ENCODE measurements at regions not wholly inside any gene's neighbourhood (a gene's known extent, or its start where the extent isn't known, plus 50 kb on each side); places are given as distances from the start of the nearest gene placed in this dataset.
"Not testable (repeated sequence)": the region's sequence is repeated elsewhere in the genome, so short reads cannot be mapped to it uniquely, and the experiment has no call there.

DNA sequence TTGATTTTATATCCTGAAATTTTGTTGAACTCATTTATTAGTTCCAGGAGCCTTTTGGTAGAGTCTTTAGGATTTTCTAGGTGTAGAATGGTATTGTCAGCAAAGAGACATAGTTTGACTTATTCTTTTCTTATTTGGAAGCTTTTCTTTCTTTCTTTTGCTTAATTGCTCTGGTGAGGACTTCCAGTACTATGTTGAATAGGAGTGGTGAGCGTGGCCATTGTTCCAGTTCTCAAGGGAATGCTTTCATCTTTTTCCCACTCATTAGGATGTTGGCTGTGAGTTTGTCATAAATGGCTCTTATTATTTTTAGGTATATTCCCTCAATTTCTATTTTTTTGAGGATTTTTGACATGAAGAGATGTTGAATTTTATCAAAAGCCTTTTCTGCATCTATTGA, 182.2 kb upstream of the SPRY2 start:
- H4K20me1 ChIP-seq (ENCODE audit: insufficient read depth, low read length): no peaks in the 10 kb centered on the region
- H3K9me3 ChIP-seq (ENCODE audit: low read length): no peaks in the 10 kb centered on the region
- ChIA-PET POLR2A (no interaction called here), CTCF (ENCODE audit: unreplicated experiment) (no interaction called here)
- H3K4me1 ChIP-seq (ENCODE audit: insufficient read depth, low read length, poor library complexity, severe bottlenecking): no peaks in the 10 kb centered on the region
- H3K9me2 ChIP-seq (ENCODE audit: insufficient read depth, low read length): no peaks in the 10 kb centered on the region
- no peak overlapping the region for H2AFZ ChIP-seq (ENCODE audit: low read length)
- no TSS peak for BruUV-seq (replicated peaks)
- DNase-seq (ENCODE audit: low spot score): no peak
- TF ChIP-seq, protein P1, sequence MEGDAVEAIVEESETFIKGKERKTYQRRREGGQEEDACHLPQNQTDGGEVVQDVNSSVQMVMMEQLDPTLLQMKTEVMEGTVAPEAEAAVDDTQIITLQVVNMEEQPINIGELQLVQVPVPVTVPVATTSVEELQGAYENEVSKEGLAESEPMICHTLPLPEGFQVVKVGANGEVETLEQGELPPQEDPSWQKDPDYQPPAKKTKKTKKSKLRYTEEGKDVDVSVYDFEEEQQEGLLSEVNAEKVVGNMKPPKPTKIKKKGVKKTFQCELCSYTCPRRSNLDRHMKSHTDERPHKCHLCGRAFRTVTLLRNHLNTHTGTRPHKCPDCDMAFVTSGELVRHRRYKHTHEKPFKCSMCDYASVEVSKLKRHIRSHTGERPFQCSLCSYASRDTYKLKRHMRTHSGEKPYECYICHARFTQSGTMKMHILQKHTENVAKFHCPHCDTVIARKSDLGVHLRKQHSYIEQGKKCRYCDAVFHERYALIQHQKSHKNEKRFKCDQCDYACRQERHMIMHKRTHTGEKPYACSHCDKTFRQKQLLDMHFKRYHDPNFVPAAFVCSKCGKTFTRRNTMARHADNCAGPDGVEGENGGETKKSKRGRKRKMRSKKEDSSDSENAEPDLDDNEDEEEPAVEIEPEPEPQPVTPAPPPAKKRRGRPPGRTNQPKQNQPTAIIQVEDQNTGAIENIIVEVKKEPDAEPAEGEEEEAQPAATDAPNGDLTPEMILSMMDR (conservative IDR thresholded peaks at IDR 0.05; ENCODE audit: low read length): no peak
- no peak for TF ChIP-seq EZH2phosphoT487 (IDR thresholded peaks at IDR 0.05; ENCODE audit: borderline replicate concordance, low read depth, low read length)
- no peak overlapping the region for H3K4me3 ChIP-seq (ENCODE audit: low read depth, low read length, poor library complexity, severe bottlenecking)
- H3K36me3 ChIP-seq (ENCODE audit: insufficient read depth, low read length): no peaks in the 10 kb centered on the region
- intact Hi-C loops (cut with micrococcal nuclease; ENCODE audit: unreplicated experiment): no loop called here
- H3K79me2 ChIP-seq (ENCODE audit: insufficient read depth, low read depth, low read length): no peaks in the 10 kb centered on the region
- H3K4me2 ChIP-seq (ENCODE audit: low read length): no peak overlapping the region
- no peak overlapping the region for H3K27ac ChIP-seq (ENCODE audit: low read depth, low read length, poor library complexity, severe bottlenecking)

DNA sequence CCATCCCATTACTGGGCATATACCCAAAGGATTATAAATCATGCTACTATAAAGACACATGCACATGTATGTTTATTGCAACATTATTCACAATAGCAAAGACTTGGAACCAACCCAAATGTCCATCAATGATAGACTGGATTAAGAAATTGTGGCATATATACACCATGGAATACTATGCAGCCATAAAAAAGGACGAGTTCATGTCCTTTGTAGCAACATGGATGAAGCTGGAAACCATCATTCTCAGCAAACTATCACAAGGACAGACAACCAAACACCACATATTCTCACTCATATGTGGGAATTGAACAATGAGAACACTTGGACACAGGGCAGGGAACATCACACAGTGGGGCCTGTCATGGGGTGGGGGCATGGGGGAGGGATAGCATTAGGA, 181.5 kb upstream of the SPRY2 start:
- BruUV-seq (replicated peaks); POLR2A ChIA-PET; CTCF ChIA-PET (ENCODE audit: unreplicated experiment): not testable (repeated sequence)

DNA sequence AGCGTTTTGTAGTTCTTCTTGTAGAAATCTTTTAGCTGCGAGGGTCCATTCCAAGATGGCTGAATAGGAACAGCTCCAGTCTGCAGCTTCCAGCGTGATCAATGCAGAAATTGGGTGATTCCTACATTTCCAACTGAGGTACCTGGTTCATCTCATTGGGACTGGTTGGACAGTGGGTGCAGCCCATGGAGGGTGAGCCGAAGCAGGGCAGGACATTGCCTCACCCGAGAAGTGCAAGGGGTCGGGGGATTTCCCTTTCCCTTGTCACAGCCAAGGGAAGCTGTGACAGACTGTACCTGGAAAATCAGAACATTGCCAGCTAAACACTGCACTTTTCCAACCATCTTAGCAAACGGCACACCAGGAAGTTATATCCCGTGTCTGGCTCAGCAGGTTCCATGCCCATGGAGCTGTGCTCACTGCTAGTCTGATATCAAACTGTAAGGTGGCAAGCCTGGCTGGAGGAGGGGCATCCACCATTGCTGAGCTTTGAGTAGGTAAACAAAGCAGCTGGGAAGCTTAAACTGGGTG, 176.0 kb upstream of the SPRY2 start:
- Histone ChIP-seq H3K4me2 (ENCODE audit: low read length) (no peak overlapping the region), H2AFZ (ENCODE audit: low read length) (no peak overlapping the region), H3K4me3 (ENCODE audit: low read depth, low read length, poor library complexity, severe bottlenecking) (no peak overlapping the region), H3K4me1 (ENCODE audit: insufficient read depth, low read length, poor library complexity, severe bottlenecking) (no peaks in the 10 kb centered on the region), H4K20me1 (ENCODE audit: insufficient read depth, low read length) (no peaks in the 10 kb centered on the region), H3K9me3 (ENCODE audit: low read length) (no peaks in the 10 kb centered on the region), H3K9me2 (ENCODE audit: insufficient read depth, low read length) (no peaks in the 10 kb centered on the region), H3K79me2 (ENCODE audit: insufficient read depth, low read depth, low read length) (no peaks in the 10 kb centered on the region), H3K36me3 (ENCODE audit: insufficient read depth, low read length) (no peaks in the 10 kb centered on the region), H3K27ac (ENCODE audit: low read depth, low read length, poor library complexity, severe bottlenecking) (no peak overlapping the region)
- intact Hi-C loops (cut with micrococcal nuclease; ENCODE audit: unreplicated experiment): no loop called here
- BruUV-seq (replicated peaks): no TSS peak
- TF ChIP-seq, protein P1 (conservative IDR thresholded peaks at IDR 0.05; ENCODE audit: low read length): no peak
- no peak for TF ChIP-seq EZH2phosphoT487 (IDR thresholded peaks at IDR 0.05; ENCODE audit: borderline replicate concordance, low read depth, low read length)
- ChIA-PET POLR2A (interaction anchor here (1.4 kb wide), 1 partner anchor 8 kb away, joined by 3 read pairs; no protein-coding TSS in a partner anchor), CTCF (ENCODE audit: unreplicated experiment) (no interaction called here)
- DNase-seq (ENCODE audit: low spot score): no peak

More for the DNA sequence above, 181.5 kb upstream of the SPRY2 start:
- H3K36me3 ChIP-seq (ENCODE audit: insufficient read depth, low read length); H3K4me2 ChIP-seq (ENCODE audit: low read length); H3K79me2 ChIP-seq (ENCODE audit: insufficient read depth, low read depth, low read length); H3K4me1 ChIP-seq (ENCODE audit: insufficient read depth, low read length, poor library complexity, severe bottlenecking); H4K20me1 ChIP-seq (ENCODE audit: insufficient read depth, low read length); DNase-seq (ENCODE audit: low spot score); intact Hi-C loops (cut with micrococcal nuclease; ENCODE audit: unreplicated experiment); H2AFZ ChIP-seq (ENCODE audit: low read length); H3K4me3 ChIP-seq (ENCODE audit: low read depth, low read length, poor library complexity, severe bottlenecking); H3K9me3 ChIP-seq (ENCODE audit: low read length); H3K27ac ChIP-seq (ENCODE audit: low read depth, low read length, poor library complexity, severe bottlenecking); H3K9me2 ChIP-seq (ENCODE audit: insufficient read depth, low read length): not testable (repeated sequence)
